ENCODE measurements at regions not wholly inside any gene's neighbourhood (a gene's known extent, or its start where the extent isn't known, plus 50 kb on each side); places are given as distances from the start of the nearest gene placed in this dataset.

GRCh38 chr3:29164825-29165224 lies 116.0 kb upstream of the RBMS3 start:
- H3K9me3 ChIP-seq = no peaks in the 10 kb centered on the region
- H3K27ac ChIP-seq = no peak overlapping the region
- in situ Hi-C loops (cut with MboI; ENCODE audit: low sequenced_read_pairs in 4 of 4) (no loop called here), intact Hi-C loops (cut with DNase I; ENCODE audit: low total_unique reads) (no loop called here)
- TF ChIP-seq CTCF (IDR thresholded peaks at IDR 0.05 in 4 of 5, conservative IDR thresholded peaks at IDR 0.05 in 1 of 5) = no peak
- no peak for TF ChIP-seq POLR2A (IDR thresholded peaks at IDR 0.05)
- no peaks in the 10 kb centered on the region for H3K4me1 ChIP-seq
- no peaks in the 10 kb centered on the region for H3K36me3 ChIP-seq
- no peak for DNase-seq
- no peak overlapping the region for H3K4me3 ChIP-seq
- H3K27me3 ChIP-seq = no peaks in the 10 kb centered on the region
- no peak for ATAC-seq

DNA sequence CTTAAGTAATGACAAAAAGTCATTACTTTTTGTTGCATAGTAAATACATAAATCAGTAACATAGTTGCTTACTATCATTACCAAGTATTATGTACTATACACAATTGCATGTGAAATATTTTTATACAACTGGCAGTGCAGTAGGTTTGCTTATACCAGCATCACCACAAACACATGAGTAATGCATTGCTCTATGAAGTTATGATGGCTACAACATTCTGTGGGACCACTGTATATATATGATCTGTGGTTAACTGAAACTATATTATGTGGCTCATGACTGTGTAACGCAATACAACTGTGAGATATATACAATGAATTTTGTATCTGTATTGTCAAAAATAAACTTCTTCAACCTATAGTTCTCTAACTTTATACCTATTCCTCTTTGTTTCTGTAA lies 113.7 kb upstream of the RBMS3 start:
- Histone ChIP-seq H3K27me3 (no peaks in the 10 kb centered on the region), H3K4me1 (peaks cover 0 to 10% of the 10 kb centered on the region in 2 donors), H3K9me3 (no peaks in the 10 kb centered on the region), H3K36me3 (no peaks in the 10 kb centered on the region), H3K27ac (no peak overlapping the region), H3K4me3 (no peak overlapping the region)
- ATAC-seq = no peak
- in situ Hi-C loops (cut with MboI; ENCODE audit: low sequenced_read_pairs in 4 of 4) (no loop called here), intact Hi-C loops (cut with DNase I; ENCODE audit: low total_unique reads) (no loop called here)
- no peak for DNase-seq
- no peak for TF ChIP-seq CTCF (IDR thresholded peaks at IDR 0.05 in 4 of 5, conservative IDR thresholded peaks at IDR 0.05 in 1 of 5)

DNA sequence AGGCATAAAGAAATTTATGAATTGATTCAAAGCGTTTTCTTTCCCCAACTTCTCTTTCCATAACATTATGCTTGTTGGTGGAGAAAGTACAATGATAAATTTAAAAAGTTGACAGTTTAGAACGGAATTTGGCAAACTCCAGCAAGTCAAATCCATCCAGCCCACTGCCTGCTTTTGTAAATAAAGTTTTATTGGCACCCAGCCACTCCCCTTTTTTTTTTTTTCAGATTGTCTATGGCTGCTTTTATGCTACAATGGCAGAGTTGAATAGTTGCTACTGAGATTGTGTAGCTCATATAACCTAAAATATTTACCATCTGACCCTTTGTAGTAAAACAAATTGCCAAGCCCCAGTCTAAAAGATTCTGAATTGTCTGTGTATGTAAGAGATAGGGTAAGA lies 112.8 kb upstream of the RBMS3 start:
- Histone ChIP-seq H3K4me3 (no peak overlapping the region), H3K27me3 (no peaks in the 10 kb centered on the region), H3K27ac (no peak overlapping the region), H3K4me1 (peaks cover 0 to 10% of the 10 kb centered on the region in 2 donors), H3K9me3 (no peaks in the 10 kb centered on the region), H3K36me3 (no peaks in the 10 kb centered on the region)
- in situ Hi-C loops (cut with MboI; ENCODE audit: low sequenced_read_pairs in 4 of 4) (no loop called here), intact Hi-C loops (cut with DNase I; ENCODE audit: low total_unique reads) (no loop called here)
- TF ChIP-seq CTCF (IDR thresholded peaks at IDR 0.05 in 4 of 5, conservative IDR thresholded peaks at IDR 0.05 in 1 of 5) = no peak
- TF ChIP-seq POLR2A (IDR thresholded peaks at IDR 0.05) = no peak
- no peak for DNase-seq
- no peak for ATAC-seq

GRCh38 chr3:29168696-29169095 lies 112.2 kb upstream of the RBMS3 start:
- Histone ChIP-seq H3K4me1 (peaks cover 0 to 10% of the 10 kb centered on the region in 2 donors), H3K27me3 (no peaks in the 10 kb centered on the region), H3K4me3 (no peak overlapping the region), H3K27ac (no peak overlapping the region), H3K9me3 (no peaks in the 10 kb centered on the region), H3K36me3 (no peaks in the 10 kb centered on the region)
- ATAC-seq (no peak), DNase-seq (no peak)
- intact Hi-C loops (cut with DNase I; ENCODE audit: low total_unique reads) (no loop called here), in situ Hi-C loops (cut with MboI; ENCODE audit: low sequenced_read_pairs in 4 of 4) (no loop called here)
- TF ChIP-seq POLR2A (IDR thresholded peaks at IDR 0.05) = no peak
- TF ChIP-seq CTCF (IDR thresholded peaks at IDR 0.05 in 4 of 5, conservative IDR thresholded peaks at IDR 0.05 in 1 of 5) = no peak

GRCh38 chr3:29169451-29169850 lies 111.4 kb upstream of the RBMS3 start:
- intact Hi-C loops (cut with DNase I; ENCODE audit: low total_unique reads) (no loop called here), in situ Hi-C loops (cut with MboI; ENCODE audit: low sequenced_read_pairs in 4 of 4) (no loop called here)
- ATAC-seq (no peak), DNase-seq (no peak)
- H3K4me3 ChIP-seq = no peak overlapping the region
- H3K27ac ChIP-seq = no peak overlapping the region
- peaks cover 0 to 10% of the 10 kb centered on the region in 2 donors for H3K4me1 ChIP-seq
- no peaks in the 10 kb centered on the region for H3K9me3 ChIP-seq
- no peaks in the 10 kb centered on the region for H3K36me3 ChIP-seq
- no peaks in the 10 kb centered on the region for H3K27me3 ChIP-seq
- TF ChIP-seq CTCF (IDR thresholded peaks at IDR 0.05 in 4 of 5, conservative IDR thresholded peaks at IDR 0.05 in 1 of 5) (no peak), POLR2A (IDR thresholded peaks at IDR 0.05) (no peak)

Measured in gastrocnemius medialis (tissue), 4 donors.